GM10248 (cell line): ENCODE measurements at regions not wholly inside any gene's neighbourhood (a gene's known extent, or its start where the extent isn't known, plus 50 kb on each side); places are given as distances from the start of the nearest gene placed in this dataset.

Source experiments
- CTCF ChIA-PET: fragments of 300-600 bp; sonication (Branson Sonifier 250); formaldehyde crosslinking; extraction: SDS; loops from one replicate; lab custom pipeline; 2021; ENCODE audit warnings: antibody characterized with exemption; lab: Yijun Ruan, JAX
- POLR2A ChIA-PET: fragments of 350-650 bp; sonication (Branson Sonifier 250); formaldehyde crosslinking; extraction: SDS; loops from one replicate; lab custom pipeline; 2020; ENCODE audit warnings: antibody characterized with exemption; lab: Yijun Ruan, JAX
- DNase-seq: peaks from one replicate; pipeline ENCODE4 v3.0.0; 2012; ENCODE audit errors: extremely low spot score
- CTCF ChIP-seq: IDR thresholded peaks from 2 replicates; pipeline ENCODE4 v1.5.1; 2012; ENCODE audit warnings: mild to moderate bottlenecking, low read depth; ENCODE audit errors: extremely low read depth, missing control alignments, control extremely low read depth

- POLR2A ChIA-PET, result no interaction called here
- DNase-seq, result no peak
- no peak for TF ChIP-seq CTCF
- CTCF ChIA-PET, result no interaction called here
Measured at GRCh38 chr4:60078984-60079383, 1121.1 kb upstream of the ADGRL3 start.

GRCh38 chr4:60081839-60082238 is 1118.3 kb upstream of the ADGRL3 start:
- TF ChIP-seq CTCF, result no peak
- POLR2A ChIA-PET, result no interaction called here
- CTCF ChIA-PET, result no interaction called here

GRCh38 chr4:60088807-60089486 is 1111.2 kb upstream of the ADGRL3 start:
- TF ChIP-seq CTCF, result no peak
- DNase-seq, result no peak
- POLR2A ChIA-PET, result no interaction called here
- CTCF ChIA-PET, result no interaction called here

More at GRCh38 chr4:60081839-60082238, 1118.3 kb upstream of the ADGRL3 start:
- no peak for DNase-seq

- DNase-seq, result no peak
- CTCF ChIA-PET, result no interaction called here
- TF ChIP-seq CTCF, result no peak
- POLR2A ChIA-PET, result no interaction called here
Measured at GRCh38 chr4:60089546-60090273, 1110.4 kb upstream of the ADGRL3 start.

GRCh38 chr4:60096676-60097075 is 1103.5 kb upstream of the ADGRL3 start:
- no peak for TF ChIP-seq CTCF
- no peak for DNase-seq
- CTCF ChIA-PET, result no interaction called here
- POLR2A ChIA-PET, result no interaction called here

- ChIA-PET CTCF (interaction anchor here (1.2 kb wide), 1 partner anchor 46 kb away, joined by 3 read pairs; no protein-coding TSS in a partner anchor), POLR2A (no interaction called here)
- TF ChIP-seq CTCF, result no peak
- no peak for DNase-seq
Measured at GRCh38 chr4:60116592-60116991, 1083.5 kb upstream of the ADGRL3 start.
